Trophoblast cell (in vitro differentiated cells and primary cell): ENCODE measurements at regions not wholly inside any gene's neighbourhood (a gene's known extent, or its start where the extent isn't known, plus 50 kb on each side); places are given as distances from the start of the nearest gene placed in this dataset.
"Not testable (repeated sequence)": the region's sequence is repeated elsewhere in the genome, so short reads cannot be mapped to it uniquely, and the experiment has no call there.

Experiments
- DNase-seq, 2 donors: peaks; one replicate each; pipeline ENCODE4 v3.0.0-alpha.2; 2016
- H2AFZ ChIP-seq: 2 replicates; pipeline ENCODE4 v1.6.1; 2013; ENCODE audit warnings: low read length, moderate library complexity, mild to moderate bottlenecking; ENCODE audit not compliant: insufficient read depth, poor library complexity
- H2AK5ac ChIP-seq: 2 replicates; pipeline ENCODE4 v1.6.1; 2013; ENCODE audit warnings: mild to moderate bottlenecking, low read length
- H2BK120ac ChIP-seq: 2 replicates; pipeline ENCODE4 v1.6.1; 2013; ENCODE audit warnings: low read length, mild to moderate bottlenecking, moderate library complexity; ENCODE audit not compliant: insufficient read depth, poor library complexity
- H2BK12ac ChIP-seq: 2 replicates; pipeline ENCODE4 v1.6.1; 2013; ENCODE audit warnings: mild to moderate bottlenecking, low read length, moderate library complexity
- H2BK5ac ChIP-seq: 2 replicates; pipeline ENCODE4 v1.6.1; 2013; ENCODE audit warnings: low read length, low read depth, moderate library complexity, mild to moderate bottlenecking; ENCODE audit not compliant: poor library complexity
- H3K14ac ChIP-seq: 2 replicates; pipeline ENCODE4 v1.6.1; 2013; ENCODE audit warnings: mild to moderate bottlenecking, low read length
- H3K18ac ChIP-seq: 2 replicates; pipeline ENCODE4 v1.6.1; 2013; ENCODE audit warnings: mild to moderate bottlenecking, low read length
- H3K23ac ChIP-seq: 2 replicates; pipeline ENCODE4 v1.6.1; 2013; ENCODE audit warnings: low read length
- H3K27ac ChIP-seq: 2 replicates; pipeline ENCODE4 v1.5.1; 2013; ENCODE audit warnings: low read depth, mild to moderate bottlenecking, inconsistent platforms, low read length, moderate library complexity
- H3K27me3 ChIP-seq: 2 replicates; pipeline ENCODE4 v1.6.1; 2013; ENCODE audit warnings: inconsistent platforms, mild to moderate bottlenecking, low read length, moderate library complexity; ENCODE audit not compliant: insufficient read depth
- H3K36me3 ChIP-seq, 2 experiments: 1 replicate in 1 of 2; 2 replicates in 1 of 2; pipeline ENCODE4 v1.6.1; 2013; ENCODE audit warnings: low read length in 2 of 2, mild to moderate bottlenecking in 2 of 2, moderate library complexity in 1 of 2; ENCODE audit not compliant: insufficient read depth in 2 of 2, control insufficient read depth in 1 of 2
- H3K4ac ChIP-seq: 2 replicates; pipeline ENCODE4 v1.6.1; 2013; ENCODE audit warnings: low read depth, mild to moderate bottlenecking, low read length, moderate library complexity
- H3K4me1 ChIP-seq, 2 experiments: 1 replicate in 1 of 2; 2 replicates in 1 of 2; pipeline ENCODE4 v1.6.1; 2013; ENCODE audit warnings: low read length in 2 of 2, mild to moderate bottlenecking in 2 of 2, moderate library complexity in 1 of 2; ENCODE audit not compliant: insufficient read depth in 2 of 2, control insufficient read depth in 1 of 2
- H3K4me2 ChIP-seq: 2 replicates; pipeline ENCODE4 v1.6.1; 2013; ENCODE audit warnings: inconsistent platforms, mild to moderate bottlenecking, low read length, moderate library complexity
- H3K4me3 ChIP-seq: 2 replicates; pipeline ENCODE4 v1.5.1; 2013; ENCODE audit warnings: mild to moderate bottlenecking, low read depth, low read length, inconsistent platforms
- H3K79me1 ChIP-seq: one replicate; pipeline ENCODE4 v1.6.1; 2013; ENCODE audit warnings: low read length
- H3K79me2 ChIP-seq: 2 replicates; pipeline ENCODE4 v1.6.1; 2013; ENCODE audit warnings: low read length, mild to moderate bottlenecking; ENCODE audit not compliant: control insufficient read depth, insufficient read depth, poor library complexity
- H3K9ac ChIP-seq: 2 replicates; pipeline ENCODE4 v1.6.1; 2013; ENCODE audit warnings: mild to moderate bottlenecking, low read length
- H3K9me3 ChIP-seq: 2 replicates; pipeline ENCODE4 v1.6.1; 2013; ENCODE audit warnings: low read depth, mild to moderate bottlenecking, control low read depth, inconsistent platforms, low read length; ENCODE audit not compliant: insufficient read depth
- H4K12ac ChIP-seq: 2 replicates; pipeline ENCODE4 v1.6.1; 2013; ENCODE audit warnings: low read depth, mild to moderate bottlenecking, low read length, moderate library complexity
- H4K8ac ChIP-seq: 2 replicates; pipeline ENCODE4 v1.6.1; 2013; ENCODE audit warnings: low read depth, mild to moderate bottlenecking, low read length, moderate library complexity
- H4K91ac ChIP-seq: one replicate; pipeline ENCODE4 v1.6.1; 2013; ENCODE audit warnings: low read depth, mild to moderate bottlenecking, low read length, moderate library complexity
- WGBS: extraction: QIAGEN DNeasy Blood & Tissue Kit; methylation state at CpG from one replicate; pipeline ENCODE4 v1.1.7; 2013; ENCODE audit warnings: missing lambda C conversion rate; ENCODE audit not compliant: insufficient read length, insufficient coverage; ENCODE audit errors: extremely low coverage; 5-methylcytosine and 5-hydroxymethylcytosine counted together

- H3K4ac ChIP-seq, result no peak overlapping the region
- H3K4me1 ChIP-seq, result no peaks in the 10 kb centered on the region
- H3K36me3 ChIP-seq, result no peaks in the 10 kb centered on the region
- no peak overlapping the region for H2AK5ac ChIP-seq
- no peak overlapping the region for H3K9ac ChIP-seq
- no peak overlapping the region for H4K12ac ChIP-seq
- H4K8ac ChIP-seq, result no peak overlapping the region
- H3K14ac ChIP-seq, result no peak overlapping the region
- H3K27ac ChIP-seq, result no peak overlapping the region
- H4K91ac ChIP-seq, result no peak overlapping the region
- no peak for DNase-seq
- H2BK5ac ChIP-seq, result no peak overlapping the region
- WGBS, result no CpG with 5 or more reads among the region's 3 CpGs
- no peaks in the 10 kb centered on the region for H3K79me1 ChIP-seq
- H3K9me3 ChIP-seq, result no peaks in the 10 kb centered on the region
- H3K79me2 ChIP-seq, result no peaks in the 10 kb centered on the region
- H2AFZ ChIP-seq, result no peak overlapping the region
- no peak overlapping the region for H3K4me3 ChIP-seq
- H3K27me3 ChIP-seq, result no peaks in the 10 kb centered on the region
- no peak overlapping the region for H2BK120ac ChIP-seq
- no peak overlapping the region for H3K4me2 ChIP-seq
- no peak overlapping the region for H3K23ac ChIP-seq
- no peak overlapping the region for H2BK12ac ChIP-seq
- H3K18ac ChIP-seq, result no peak overlapping the region
Observed at GRCh38 chr7:110454713-110455112, 636.2 kb upstream of the LRRN3 start.

- Histone ChIP-seq H2BK12ac (no peak overlapping the region), H2AFZ (no peak overlapping the region), H2BK120ac (no peak overlapping the region), H2BK5ac (no peak overlapping the region), H3K18ac (no peak overlapping the region), H3K4ac (no peak overlapping the region), H4K8ac (no peak overlapping the region), H3K4me1 (no peaks in the 10 kb centered on the region), H3K27me3 (no peaks in the 10 kb centered on the region), H3K4me3 (no peak overlapping the region), H3K36me3 (no peaks in the 10 kb centered on the region), H3K14ac (no peak overlapping the region), H3K79me2 (no peaks in the 10 kb centered on the region), H3K79me1 (no peaks in the 10 kb centered on the region), H4K91ac (no peak overlapping the region), H3K27ac (no peak overlapping the region), H2AK5ac (no peak overlapping the region), H3K23ac (no peak overlapping the region), H3K9ac (no peak overlapping the region), H3K4me2 (no peak overlapping the region), H4K12ac (no peak overlapping the region), H3K9me3 (no peaks in the 10 kb centered on the region)
- DNase-seq, result no peak
- WGBS, result no CpG with 5 or more reads among the region's 2 CpGs
Observed at GRCh38 chr7:110461621-110462020, 629.3 kb upstream of the LRRN3 start.

GRCh38 chr7:110470420-110470819 lies 620.5 kb upstream of the LRRN3 start:
- H3K27ac ChIP-seq, result no peak overlapping the region
- no peak overlapping the region for H2BK5ac ChIP-seq
- no peak overlapping the region for H4K12ac ChIP-seq
- H3K18ac ChIP-seq, result no peak overlapping the region
- no peak overlapping the region for H3K4ac ChIP-seq
- H2AK5ac ChIP-seq, result no peak overlapping the region
- no peak overlapping the region for H2AFZ ChIP-seq
- no peak overlapping the region for H2BK12ac ChIP-seq
- H2BK120ac ChIP-seq, result no peak overlapping the region
- H3K27me3 ChIP-seq, result no peaks in the 10 kb centered on the region
- no peaks in the 10 kb centered on the region for H3K79me1 ChIP-seq
- H4K8ac ChIP-seq, result no peak overlapping the region
- H4K91ac ChIP-seq, result no peak overlapping the region
- no peaks in the 10 kb centered on the region for H3K36me3 ChIP-seq
- H3K14ac ChIP-seq, result no peak overlapping the region
- no peak overlapping the region for H3K4me3 ChIP-seq
- peak; percentile 8 to 68 for DNase-seq
- no peaks in the 10 kb centered on the region for H3K9me3 ChIP-seq
- H3K79me2 ChIP-seq, result no peaks in the 10 kb centered on the region
- no peaks in the 10 kb centered on the region for H3K4me1 ChIP-seq
- no peak overlapping the region for H3K4me2 ChIP-seq
- no peak overlapping the region for H3K9ac ChIP-seq
- no peak overlapping the region for H3K23ac ChIP-seq

GRCh38 chr7:110472419-110472818 lies 618.5 kb upstream of the LRRN3 start:
- not testable (repeated sequence) for H3K27me3 ChIP-seq, H3K79me2 ChIP-seq, DNase-seq, H3K23ac ChIP-seq, H2BK120ac ChIP-seq, H2AK5ac ChIP-seq, H4K12ac ChIP-seq, H3K9me3 ChIP-seq, H4K91ac ChIP-seq, H4K8ac ChIP-seq, H2BK5ac ChIP-seq, H3K4me2 ChIP-seq, H3K18ac ChIP-seq, H3K4me1 ChIP-seq, H3K9ac ChIP-seq, H2BK12ac ChIP-seq, H3K27ac ChIP-seq, H3K36me3 ChIP-seq, H3K4ac ChIP-seq, H3K14ac ChIP-seq, H2AFZ ChIP-seq, H3K79me1 ChIP-seq, H3K4me3 ChIP-seq
- no CpG with 5 or more reads among the region's 7 CpGs for WGBS
